ENCODE measurements at regions not wholly inside any gene's neighbourhood (a gene's known extent, or its start where the extent isn't known, plus 50 kb on each side); places are given as distances from the start of the nearest gene placed in this dataset.
"Not testable (repeated sequence)": the region's sequence is repeated elsewhere in the genome, so short reads cannot be mapped to it uniquely, and the experiment has no call there.

DNA sequence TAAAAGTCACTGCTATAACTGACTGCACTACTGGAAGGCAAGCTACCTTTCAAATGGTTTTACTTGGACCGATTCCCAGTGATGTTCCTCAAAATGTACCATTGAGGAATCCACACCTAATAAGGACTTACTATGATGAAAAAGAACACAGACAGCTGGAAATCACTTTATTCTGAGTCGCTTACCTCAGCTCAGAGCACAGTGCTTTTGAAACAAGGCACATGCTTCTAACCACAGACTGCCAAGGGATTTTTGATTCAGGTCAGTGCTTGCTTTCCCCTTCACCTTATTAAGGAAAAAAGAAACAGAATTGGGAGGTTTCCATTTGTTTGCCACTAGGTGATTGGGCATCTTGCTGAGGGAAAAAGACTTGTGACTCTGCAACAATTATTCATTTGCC, 707.5 kb upstream of the FSHR start:
- DNase-seq, result no peak

GRCh38 chr2:49860834-49861233, 706.5 kb upstream of the FSHR start:
- no peak for DNase-seq

DNA sequence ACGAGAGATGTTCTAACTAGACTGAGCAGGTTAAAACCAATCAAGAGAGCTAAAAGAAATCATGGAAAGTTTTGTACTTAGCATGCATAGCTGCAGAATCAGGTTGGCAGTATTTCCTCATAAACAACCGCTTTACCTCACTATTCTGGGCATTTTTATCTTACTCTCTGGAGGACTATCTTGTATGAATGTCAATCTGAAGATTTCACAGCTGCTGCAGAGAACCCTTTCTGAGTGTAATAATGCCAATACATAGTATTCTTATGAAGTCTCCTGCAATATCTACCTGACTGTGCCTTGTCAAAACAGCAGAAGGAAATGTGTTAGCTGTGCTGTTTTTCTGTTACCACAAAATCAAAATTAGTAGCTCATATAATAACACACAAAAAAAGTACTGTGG, 705.9 kb upstream of the FSHR start:
- no peak for DNase-seq

- DNase-seq, result no peak
Measured at GRCh38 chr2:49858657-49859056, 704.3 kb upstream of the FSHR start.

- DNase-seq, result no peak
Measured at GRCh38 chr2:49858113-49858490, 703.8 kb upstream of the FSHR start.

GRCh38 chr2:49857371-49858112, 703.2 kb upstream of the FSHR start:
- DNase-seq, result no peak

DNA sequence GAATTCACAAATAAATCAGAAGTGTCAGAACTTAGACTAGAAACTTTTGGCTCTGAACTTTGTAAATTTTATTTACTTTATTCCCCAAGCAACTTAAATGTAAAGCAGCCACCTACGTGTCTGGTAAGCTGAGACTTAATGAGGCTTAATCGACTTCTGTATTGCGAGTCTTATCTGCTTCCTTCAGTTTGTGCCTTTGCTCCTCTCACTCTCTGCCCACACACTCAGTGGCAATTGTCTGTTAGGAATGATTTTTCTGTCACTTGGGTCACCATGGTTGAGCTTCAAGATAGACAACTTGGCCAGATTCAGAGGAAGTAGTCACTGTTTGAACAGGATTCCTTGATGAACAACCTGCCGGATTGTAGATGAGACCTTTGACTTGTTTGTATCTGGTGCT, 691.4 kb upstream of the FSHR start:
- DNase-seq, result no peak

DNA sequence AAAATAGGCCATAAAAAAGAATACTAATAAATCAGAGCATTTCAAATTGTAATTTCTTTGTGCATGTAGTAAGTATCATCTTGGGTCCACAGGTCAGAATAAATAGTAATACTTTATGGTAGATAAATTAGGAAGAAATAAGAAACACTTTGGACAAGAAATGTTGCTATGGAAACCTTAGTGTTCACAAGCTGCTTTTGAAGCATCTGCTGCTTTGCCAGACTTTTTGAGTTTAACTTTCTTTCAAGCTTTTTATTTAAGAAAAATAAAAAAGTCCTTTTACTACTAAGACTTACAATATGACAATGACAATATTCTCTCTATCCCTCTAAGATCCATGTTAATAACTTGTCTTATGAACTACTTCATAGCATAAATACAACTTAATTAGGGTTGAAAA, 690.7 kb upstream of the FSHR start:
- no peak for DNase-seq

- DNase-seq, result not testable (repeated sequence)
Measured at GRCh38 chr2:49844113-49844512, 689.8 kb upstream of the FSHR start.

DNA sequence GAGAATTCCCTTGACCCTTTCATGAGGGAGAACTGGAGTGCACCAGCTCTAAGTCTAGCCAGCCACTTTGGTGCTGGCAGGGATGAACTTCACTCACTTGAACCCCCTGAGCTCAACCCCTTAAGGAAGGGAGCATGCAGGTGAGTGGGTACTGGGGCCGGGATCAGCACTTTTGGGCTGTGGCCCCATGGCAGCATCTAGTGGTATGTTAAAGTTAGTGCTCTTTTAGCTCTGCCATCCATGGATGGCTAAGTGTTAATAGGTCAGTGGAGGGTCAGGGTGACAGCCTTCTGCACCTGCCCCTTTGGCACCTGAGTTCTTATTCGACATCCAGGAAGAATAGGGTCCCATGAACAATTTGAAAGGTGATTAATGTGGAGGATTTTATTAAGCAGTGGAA, 689.0 kb upstream of the FSHR start:
- no peak for DNase-seq

- no peak for DNase-seq
Measured at GRCh38 chr2:49840428-49840975, 686.2 kb upstream of the FSHR start.

DNA sequence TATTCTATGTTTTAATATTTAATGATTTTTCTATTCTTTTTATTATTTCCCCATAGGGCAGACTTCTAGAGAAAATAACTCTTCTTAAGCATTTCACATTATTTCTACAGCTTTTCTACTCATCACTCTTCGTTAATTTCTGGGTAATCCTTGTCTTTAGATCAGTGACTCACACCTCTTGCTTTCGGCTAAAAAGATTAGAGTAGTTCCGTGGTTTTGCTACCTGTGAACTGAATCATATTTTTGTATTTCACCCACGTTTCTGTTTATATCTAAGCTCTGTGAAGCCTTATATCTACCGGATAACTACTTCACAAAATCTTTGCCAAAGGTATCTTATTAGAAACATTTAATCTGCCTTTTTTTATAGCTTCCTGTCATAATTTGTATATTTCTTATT, 685.5 kb upstream of the FSHR start:
- no peak for DNase-seq

DNA sequence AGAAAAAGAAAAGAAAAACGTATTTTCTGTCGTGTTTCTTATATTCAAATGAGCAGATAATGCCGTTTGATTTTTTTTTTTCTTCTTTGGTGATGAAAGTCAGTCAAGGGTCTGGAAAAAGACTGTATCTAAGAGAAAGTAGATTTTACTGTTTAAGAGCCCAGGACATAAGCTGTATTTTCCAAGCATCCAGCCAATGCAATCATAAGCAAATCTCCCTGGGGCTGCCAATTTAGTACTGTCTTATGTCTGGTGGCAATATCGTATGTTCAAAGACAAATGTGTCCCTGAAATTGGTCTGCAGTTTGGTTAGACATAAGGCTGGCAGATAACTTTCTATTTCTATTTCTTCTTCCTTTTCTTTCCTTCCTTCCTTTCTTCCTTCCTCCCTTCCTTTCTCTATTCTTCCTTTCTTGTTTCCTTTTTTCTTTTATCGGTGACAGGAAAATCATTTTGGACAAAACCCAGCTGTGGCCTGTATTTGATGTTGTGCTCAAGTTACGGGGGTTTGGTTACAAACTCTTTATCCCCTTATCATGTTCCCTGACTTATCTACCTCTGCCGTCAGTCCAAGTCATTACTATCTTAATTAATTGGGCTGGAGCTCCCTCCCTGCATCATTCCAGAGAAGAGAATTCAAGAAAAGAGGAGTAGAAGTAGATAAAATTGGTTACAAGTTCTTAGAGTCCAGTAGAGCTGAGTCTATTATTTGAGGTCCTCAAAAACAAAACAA, 683.4 kb upstream of the FSHR start:
- peak in 1 of 2 experiments; percentile 10 for DNase-seq

GRCh38 chr2:49836017-49836416, 681.7 kb upstream of the FSHR start:
- DNase-seq, result no peak

GRCh38 chr2:49834433-49834832, 680.1 kb upstream of the FSHR start:
- DNase-seq, result no peak

- DNase-seq, result no peak
Measured at GRCh38 chr2:49832555-49832954, 678.2 kb upstream of the FSHR start.

DNA sequence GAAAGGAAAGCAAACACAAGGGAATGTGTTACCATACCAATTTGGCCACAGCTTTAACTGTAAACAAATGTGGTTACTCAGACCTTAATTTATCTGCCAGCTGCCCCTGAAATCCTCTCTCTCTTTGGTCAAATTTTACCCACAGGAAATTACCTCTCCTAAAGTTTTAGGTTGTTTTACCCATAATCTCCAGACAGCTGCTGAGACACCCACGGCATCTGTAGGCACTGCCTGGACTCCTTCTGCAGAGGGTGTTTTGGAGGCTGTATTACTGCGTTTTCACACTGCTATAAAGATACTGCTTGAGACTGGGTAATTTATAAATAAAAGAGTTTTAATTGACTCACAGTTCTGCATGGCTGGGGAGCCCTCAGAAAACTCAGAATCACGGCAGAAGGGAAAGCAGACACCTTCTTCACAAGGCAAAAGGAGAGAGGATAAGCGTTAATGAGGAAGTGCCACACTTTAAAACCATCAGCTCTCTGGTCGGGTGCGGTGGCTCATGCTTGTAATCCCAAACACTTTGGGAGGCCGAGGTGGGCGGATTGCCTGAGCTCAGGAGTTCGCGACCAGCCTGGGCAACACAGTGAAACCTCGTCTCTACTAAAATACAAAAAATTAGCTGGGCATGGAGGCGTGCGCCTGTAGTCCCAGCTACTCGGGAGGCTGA, 677.5 kb upstream of the FSHR start:
- DNase-seq, result peak in 1 of 2 experiments; percentile 66

DNA sequence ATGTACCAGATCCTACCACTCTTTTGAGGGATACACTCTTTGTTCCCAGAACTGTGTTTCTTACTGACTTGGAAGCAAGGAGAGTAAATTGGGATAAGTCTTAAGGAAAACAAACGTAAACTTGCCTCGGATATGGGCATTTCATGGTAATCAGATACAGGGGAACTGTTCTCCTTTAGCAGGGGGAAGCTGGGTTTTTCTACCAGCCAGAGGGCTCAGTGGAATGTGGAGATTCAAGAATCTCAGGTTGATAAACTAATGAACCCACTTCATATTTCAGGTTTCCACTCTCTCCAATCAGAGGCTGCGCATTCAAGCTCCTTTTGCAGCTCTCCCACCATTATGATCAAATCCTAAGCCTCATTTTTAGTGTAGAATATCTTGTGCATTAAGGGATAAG, 676.5 kb upstream of the FSHR start:
- DNase-seq, result no peak

- peak in 1 of 2 experiments; percentile 21 for DNase-seq
Measured at GRCh38 chr2:49827366-49827765, 673.1 kb upstream of the FSHR start.

GRCh38 chr2:49813208-49813607, 658.9 kb upstream of the FSHR start:
- DNase-seq, result no peak

DNA sequence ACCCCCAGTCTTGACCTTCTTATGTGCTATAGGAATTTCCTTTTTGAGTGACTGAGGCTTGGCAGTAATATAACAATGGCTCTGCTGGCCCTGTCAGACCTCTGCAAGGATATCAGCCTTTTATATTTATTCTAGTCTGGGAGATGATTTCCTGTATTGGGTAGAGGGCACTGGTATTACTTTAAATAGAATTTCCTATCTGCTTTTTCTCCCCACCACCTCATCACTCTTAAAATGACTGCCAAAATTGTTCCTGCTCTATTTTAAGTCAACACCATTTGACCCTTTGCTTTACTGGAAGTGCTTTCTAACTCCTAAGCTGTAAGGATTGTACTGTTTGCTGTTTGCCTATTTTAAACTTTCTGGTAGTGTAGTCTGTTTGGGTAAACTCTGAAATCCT, 658.4 kb upstream of the FSHR start:
- no peak for DNase-seq

DNA sequence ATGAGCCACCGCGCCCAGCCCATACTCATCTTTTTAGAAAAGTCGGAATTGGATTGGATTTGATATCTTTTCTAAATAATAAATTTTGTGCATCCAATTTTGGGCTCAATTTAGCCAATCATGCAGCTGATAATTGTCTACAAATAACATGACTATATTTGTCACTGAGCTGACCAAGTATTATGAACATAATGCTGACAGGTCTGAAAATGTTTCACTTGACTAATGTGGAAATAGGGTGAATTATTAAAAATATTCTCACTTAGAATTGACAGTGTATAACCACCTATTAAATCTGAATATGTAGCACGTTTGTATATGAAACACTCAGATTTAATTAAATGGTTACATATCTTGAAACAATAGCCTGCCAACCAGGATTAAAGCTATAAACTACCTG, 657.2 kb upstream of the FSHR start:
- DNase-seq, result no peak

DNA sequence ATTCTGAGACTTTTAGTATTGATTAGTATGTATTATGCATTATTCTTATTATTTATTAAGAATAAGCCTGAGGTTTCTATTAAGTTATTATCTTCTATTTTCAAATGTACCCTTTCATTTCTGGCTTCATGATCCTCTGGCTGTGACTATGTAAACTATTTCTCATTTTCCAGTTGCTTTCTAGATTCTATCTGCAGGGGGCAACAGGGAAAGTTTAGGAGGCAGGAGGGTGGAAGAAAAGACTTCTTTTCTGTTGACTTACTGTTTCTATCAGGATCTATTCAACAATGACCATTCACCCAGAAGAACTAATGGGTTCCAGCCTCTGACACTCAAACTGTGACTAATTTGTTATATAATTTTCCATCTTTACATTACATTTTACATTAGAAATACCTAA, 653.4 kb upstream of the FSHR start:
- DNase-seq, result no peak

GRCh38 chr2:49804111-49804510, 649.8 kb upstream of the FSHR start:
- DNase-seq, result no peak
